Hematopoietic multipotent progenitor cell treated with erythropoietin and hydrocortisone succinate and interleukin-3 and kit ligand, for 17 days (in vitro differentiated cells): ENCODE measurements at regions not wholly inside any gene's neighbourhood (a gene's known extent, or its start where the extent isn't known, plus 50 kb on each side); places are given as distances from the start of the nearest gene placed in this dataset.
"Not testable (repeated sequence)": the region's sequence is repeated elsewhere in the genome, so short reads cannot be mapped to it uniquely, and the experiment has no call there.

ENCODE experiments used
- DNase-seq: peaks from one replicate; pipeline ENCODE4 v3.0.0-alpha.2; 2015; ENCODE audit warnings: low spot score

DNA sequence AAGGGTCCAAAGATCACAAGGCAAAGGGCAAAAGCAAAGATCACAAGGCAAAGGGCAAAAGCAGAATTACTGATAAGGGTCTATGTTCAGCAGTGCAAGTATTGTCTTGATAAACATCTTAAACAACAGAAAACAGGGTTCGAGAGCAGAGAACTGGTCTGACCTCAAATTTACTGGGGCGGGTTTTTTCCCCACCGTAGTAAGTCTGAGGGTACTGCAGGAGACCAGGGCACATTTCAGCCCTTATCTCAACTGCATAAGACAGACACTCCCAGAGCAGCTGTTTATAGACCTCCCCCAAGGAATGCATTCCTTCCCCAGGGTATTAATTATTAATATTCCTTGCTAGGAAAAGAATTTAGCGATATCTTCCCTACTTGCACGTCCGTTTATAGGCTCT is 61.3 kb downstream of the ZNF860 start:
- not testable (repeated sequence) for DNase-seq

DNA sequence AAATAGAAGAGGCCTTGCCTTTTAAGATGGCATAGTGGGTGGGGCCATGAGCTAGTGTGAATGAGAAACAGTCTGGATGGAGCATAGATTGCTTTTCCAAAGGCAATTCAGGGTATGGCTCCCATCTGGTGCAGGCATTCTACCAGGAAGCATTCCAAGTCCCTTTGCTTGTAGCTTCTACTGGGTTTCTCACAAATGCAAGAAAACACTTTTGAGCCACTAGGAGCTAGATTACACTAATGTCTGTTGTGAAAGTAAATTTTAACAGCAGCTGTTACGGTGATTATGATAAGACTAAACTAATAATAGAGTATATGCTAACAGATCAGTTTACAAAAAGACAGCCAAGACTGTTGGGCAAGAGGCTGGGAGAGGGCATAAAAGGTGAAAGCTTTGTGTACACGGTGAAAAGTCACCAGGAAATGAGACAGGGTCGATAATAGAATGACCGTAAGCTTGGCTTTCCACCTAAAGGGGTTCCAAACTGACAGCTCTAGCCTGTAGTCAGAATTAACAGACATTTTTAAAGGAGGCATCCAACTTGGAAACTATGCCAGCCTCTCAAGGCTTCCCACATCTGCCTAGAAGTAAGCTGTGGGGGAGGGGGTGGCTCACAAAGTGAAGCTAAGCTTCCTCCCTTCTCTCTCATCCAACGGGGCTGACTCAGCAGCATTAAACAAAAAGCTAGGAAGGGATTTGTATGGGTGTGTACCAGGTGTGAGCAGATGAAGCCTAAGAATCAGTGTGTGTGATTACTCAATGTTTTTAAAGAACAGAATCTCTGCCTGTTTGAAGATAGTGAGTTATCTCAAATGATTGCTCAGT is 61.1 kb upstream of the GPD1L start:
- peak; percentile 2 for DNase-seq

DNA sequence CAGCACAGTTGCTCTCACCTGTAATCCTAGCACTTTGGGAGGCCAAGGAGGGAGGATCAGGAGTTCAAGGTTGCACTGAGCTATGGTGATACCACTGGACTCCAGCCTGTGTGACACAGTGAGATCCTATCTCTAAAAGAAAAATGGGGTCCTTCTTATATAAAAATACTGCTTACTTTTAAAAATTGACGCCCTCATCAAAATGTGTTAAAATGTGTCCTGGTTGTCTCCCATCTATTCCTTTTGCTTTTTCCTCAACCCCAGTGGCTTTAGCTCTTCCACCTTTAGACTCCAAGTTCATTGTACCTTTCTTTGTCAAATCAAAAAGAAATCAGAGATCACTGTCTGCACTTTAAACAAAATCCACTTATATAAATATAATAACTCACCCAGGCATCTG is 60.3 kb upstream of the GPD1L start:
- DNase-seq, result peak; percentile 1

DNA sequence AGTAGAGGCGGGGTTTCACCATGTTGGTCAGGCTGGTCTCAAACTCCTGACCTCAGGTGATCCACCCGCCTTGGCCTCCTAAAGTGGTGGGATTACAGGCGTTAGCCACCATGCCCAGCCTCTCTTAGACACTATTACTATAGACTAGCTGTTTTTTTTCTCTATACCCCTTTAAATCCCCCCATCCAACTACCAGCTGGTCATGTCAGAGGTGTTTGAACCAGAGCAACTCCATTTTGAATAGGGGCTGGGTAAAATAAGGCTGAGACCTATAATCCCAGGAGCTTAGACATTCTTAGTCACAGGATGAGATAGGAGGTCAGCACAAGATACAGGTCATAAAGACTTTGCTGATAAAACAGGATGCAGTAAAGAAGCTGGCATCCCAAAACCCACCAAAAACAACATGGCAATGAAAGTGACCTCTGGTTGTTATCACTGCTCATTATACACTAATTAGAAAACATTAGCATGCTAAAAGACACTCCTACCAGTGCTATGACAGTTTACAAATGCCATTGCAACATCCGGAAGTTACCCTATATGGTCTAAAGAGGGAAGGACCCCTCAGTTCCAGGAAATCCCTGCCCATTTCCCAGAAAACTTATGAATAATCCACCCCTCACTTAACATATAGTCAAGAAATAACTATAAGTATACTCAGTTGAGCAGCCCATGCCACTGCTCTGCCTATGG is 57.8 kb upstream of the GPD1L start:
- DNase-seq, result peak; percentile 2

DNA sequence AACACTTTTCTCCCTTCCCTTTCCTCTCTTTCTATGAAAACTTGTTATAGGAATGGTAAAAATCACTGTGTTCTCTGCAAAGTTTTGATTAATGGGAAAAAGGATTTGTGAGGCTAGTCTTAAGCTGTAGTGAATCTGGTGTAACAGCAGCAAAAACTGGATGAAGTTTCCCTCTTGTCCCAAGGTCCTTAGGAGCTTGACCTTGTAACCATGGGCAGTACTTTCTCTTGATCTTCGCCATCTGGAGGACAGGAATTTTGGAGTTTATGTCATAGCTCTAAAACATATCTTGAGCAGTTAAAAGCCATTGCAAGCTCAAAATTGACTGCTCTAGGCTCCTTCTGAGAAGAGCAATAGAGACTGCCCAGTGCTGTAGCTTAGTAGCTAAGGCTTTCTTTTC is 56.5 kb upstream of the GPD1L start:
- peak; percentile 3 for DNase-seq

DNA sequence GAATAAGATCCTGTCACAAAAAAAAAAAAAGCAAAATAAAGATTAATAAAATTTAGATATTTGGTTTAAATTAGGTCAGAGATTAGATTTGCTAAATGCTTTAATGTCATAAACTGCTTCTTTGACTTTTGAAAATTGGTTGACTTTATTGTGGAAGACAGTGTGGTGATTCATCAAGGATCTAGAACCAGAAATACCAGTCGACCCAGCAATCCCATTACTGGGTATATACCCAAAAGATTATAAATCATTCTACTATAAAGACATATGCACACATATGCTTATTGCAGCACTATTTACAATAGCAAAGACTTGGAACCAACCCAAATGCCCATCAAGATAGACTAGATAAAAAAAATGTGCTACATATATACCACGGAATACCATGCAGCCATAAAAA is 54.2 kb upstream of the GPD1L start:
- not testable (repeated sequence) for DNase-seq

DNA sequence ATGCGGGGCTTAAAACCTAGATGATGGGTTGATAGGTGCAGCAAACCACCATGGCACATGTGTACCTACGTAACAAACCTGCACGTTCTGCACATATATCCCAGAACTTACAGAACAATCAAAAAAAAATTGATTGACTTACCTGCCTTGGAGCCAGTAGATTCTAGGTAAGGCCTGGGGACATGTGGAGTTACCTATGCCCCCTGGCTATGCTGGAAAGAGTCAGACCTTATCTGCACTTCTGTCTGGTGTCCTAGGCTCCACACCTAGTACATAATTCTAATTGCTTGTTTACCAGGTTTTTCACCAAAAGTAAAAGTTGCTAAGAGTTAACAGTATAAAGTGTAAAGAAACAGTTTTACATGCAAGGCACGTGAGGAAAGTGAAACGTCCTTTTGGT is 53.6 kb upstream of the GPD1L start:
- not testable (repeated sequence) for DNase-seq

DNA sequence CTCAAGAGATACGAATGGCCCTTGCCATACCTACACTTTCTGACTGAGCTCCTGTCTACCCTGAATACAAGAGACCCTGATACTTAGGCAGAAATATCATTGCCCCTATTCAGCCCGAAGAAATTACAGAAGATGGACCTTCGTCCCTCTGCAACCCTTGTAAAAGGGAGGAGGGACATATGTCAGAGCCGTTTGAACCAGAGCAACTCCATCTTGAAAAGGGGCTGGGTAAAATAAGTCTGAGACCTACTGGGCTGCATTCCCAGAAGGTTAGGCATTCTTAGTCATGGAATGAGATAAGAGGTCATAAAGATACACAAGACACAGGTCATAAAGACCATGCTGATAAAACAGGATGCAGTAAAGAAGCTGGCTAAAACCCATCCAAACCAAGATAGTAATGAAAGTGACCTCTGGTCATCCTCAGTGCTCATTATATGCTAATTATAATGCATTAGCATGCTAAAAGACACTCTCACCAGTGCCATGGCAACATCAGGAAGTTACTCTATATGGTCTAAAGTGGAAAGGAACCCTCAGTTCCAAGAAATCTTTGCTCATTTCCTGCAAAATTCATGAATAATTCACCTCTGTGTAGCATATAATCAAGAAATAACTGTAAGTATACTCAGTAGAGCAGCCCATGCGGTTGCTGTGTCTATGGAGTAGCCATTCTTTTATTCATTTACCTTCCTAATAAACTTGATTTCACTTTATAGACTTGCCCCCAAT is 49.7 kb upstream of the GPD1L start:
- no peak for DNase-seq
